ENCODE measurements at regions not wholly inside any gene's neighbourhood (a gene's known extent, or its start where the extent isn't known, plus 50 kb on each side); places are given as distances from the start of the nearest gene placed in this dataset.

DNA sequence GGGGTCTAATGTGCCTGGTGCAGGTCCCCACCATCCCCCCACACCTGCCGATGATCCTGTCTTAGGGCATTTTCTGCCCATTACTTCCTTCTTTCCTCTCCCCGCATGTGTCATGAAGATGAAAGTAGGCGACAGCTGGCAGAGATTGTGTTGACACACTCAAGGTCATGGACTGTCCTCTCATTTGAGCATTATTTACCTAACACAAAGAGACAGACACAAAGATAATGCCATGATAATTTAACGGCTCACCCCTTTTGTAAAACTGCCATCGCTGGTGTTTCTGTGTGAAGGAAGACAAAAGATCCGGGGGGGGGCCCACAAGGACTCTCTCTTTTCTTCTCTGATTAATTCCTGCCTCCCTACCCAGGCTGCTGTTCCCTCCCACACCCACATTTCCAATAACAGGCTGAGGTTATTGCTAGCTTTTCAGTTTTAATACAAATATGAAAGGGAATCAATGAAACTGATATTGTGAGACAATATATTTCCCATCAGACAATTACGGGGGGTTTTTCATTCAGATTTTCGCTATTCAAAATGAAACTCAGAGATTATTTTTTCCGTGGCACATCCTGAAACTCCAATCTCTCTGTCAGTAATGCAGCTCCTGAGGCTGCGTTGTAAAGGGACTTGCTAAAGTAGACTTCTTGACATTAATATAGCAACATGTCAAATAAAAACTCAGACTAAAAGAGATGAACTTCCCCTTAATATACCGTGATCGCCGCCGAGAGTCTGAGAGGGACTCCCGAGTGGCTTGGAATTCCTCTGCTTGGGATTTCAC lies 561.1 kb downstream of the NPHP4 start:
- Mint-ChIP-seq H3K9me3 (no peaks in the 10 kb centered on the region), H3K4me3 (no peak overlapping the region), H3K36me3 (ENCODE audit: low read depth) (no peaks in the 10 kb centered on the region), H3K4me1 (no peaks in the 10 kb centered on the region), H3K27ac (no peak overlapping the region), H3K27me3 (peaks cover 12% of the 10 kb centered on the region)
- POLR2A ChIA-PET = no interaction called here
- DNase-seq = no peak
- CTCF ChIA-PET = no interaction called here

DNA sequence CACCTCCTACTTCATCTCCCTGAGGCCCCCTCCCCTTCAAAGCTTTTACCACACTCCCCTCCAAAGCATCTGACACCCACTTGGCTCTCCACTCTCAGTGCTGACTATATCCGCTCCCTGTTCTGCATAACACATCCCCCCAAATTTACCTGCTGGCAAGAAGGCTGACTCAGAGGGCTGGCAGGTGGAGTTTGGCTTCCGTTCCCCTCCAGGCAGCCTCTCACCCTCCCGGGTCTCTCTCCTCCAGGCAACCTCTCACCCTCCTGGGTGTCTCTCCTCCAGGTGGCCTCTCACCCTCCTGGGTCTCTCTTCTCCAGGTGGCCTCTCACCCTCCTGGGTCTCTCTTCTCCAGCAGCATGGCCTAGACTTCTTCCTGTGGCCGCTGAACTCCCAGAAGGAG lies 562.1 kb downstream of the NPHP4 start:
- ChIA-PET CTCF (no interaction called here), POLR2A (no interaction called here)
- no peak for DNase-seq
- no peak overlapping the region for H3K4me3 Mint-ChIP-seq
- H3K27ac Mint-ChIP-seq = peak overlapping the region; percentile 44
- H3K4me1 Mint-ChIP-seq = no peaks in the 10 kb centered on the region
- H3K27me3 Mint-ChIP-seq = peaks cover 20% of the 10 kb centered on the region
- no peaks in the 10 kb centered on the region for H3K9me3 Mint-ChIP-seq
- H3K36me3 Mint-ChIP-seq (ENCODE audit: low read depth) = no peaks in the 10 kb centered on the region

DNA sequence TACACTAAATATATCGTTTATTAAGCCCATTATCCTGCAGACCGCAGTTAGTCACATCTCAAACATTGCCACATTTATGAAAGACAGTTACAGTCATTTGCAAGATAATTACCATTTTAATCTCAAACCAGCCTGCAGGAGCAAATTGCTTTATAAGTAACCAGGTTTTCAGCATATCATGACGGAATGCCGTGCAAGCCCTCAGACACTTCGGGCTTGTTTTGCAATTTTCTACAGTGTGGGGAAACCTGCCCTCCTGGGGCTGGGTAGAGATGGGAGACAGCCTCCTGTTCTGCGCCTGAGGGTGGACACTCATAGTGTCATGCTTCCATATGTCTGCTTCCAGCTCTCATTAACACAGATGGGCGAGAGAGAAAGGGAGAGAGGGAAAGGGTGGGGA lies 563.9 kb downstream of the NPHP4 start:
- CTCF ChIA-PET = no interaction called here

DNA sequence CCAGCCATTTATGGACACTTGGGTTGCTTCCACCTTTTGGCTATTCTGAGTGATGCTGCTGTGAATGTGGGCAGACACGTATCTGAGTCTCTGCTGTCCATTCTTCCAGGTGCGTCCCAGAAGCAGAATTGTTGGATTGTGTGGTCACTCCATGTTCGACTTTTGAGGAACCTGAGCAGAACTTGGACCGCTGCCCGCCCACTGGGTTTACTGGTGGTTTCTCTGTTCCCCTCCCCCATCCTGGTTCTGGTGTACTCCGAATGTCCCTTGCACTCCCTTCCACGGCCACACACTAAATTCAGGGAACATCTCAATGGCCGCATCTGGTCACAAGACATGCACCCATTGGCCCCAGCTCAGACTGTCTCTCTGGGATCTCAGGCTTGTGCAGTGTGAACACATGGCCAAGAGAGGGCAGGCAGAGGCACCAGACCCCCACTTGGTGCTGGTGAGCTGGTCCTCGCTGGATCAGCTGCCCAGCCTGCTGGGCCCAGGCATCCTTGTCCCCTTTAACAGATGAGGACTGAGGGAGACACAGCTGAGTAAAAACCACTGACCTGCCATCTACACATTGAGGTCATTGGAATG lies 565.1 kb downstream of the NPHP4 start:
- H3K4me1 Mint-ChIP-seq = peaks cover 17% of the 10 kb centered on the region
- peaks cover 29% of the 10 kb centered on the region for H3K27me3 Mint-ChIP-seq
- ChIA-PET POLR2A (no interaction called here), CTCF (no interaction called here)
- H3K36me3 Mint-ChIP-seq (ENCODE audit: low read depth) = no peaks in the 10 kb centered on the region
- DNase-seq = no peak
- H3K9me3 Mint-ChIP-seq = no peaks in the 10 kb centered on the region
- H3K4me3 Mint-ChIP-seq = no peak overlapping the region
- no peak overlapping the region for H3K27ac Mint-ChIP-seq

More for the DNA sequence above, 563.9 kb downstream of the NPHP4 start:
- H3K9me3 Mint-ChIP-seq = no peaks in the 10 kb centered on the region
- no peak overlapping the region for H3K27ac Mint-ChIP-seq
- H3K4me3 Mint-ChIP-seq = no peak overlapping the region
- peaks cover 5% of the 10 kb centered on the region for H3K4me1 Mint-ChIP-seq
- peaks cover 28% of the 10 kb centered on the region for H3K27me3 Mint-ChIP-seq
- no peak for DNase-seq
- H3K36me3 Mint-ChIP-seq (ENCODE audit: low read depth) = no peaks in the 10 kb centered on the region
- POLR2A ChIA-PET = no interaction called here

DNA sequence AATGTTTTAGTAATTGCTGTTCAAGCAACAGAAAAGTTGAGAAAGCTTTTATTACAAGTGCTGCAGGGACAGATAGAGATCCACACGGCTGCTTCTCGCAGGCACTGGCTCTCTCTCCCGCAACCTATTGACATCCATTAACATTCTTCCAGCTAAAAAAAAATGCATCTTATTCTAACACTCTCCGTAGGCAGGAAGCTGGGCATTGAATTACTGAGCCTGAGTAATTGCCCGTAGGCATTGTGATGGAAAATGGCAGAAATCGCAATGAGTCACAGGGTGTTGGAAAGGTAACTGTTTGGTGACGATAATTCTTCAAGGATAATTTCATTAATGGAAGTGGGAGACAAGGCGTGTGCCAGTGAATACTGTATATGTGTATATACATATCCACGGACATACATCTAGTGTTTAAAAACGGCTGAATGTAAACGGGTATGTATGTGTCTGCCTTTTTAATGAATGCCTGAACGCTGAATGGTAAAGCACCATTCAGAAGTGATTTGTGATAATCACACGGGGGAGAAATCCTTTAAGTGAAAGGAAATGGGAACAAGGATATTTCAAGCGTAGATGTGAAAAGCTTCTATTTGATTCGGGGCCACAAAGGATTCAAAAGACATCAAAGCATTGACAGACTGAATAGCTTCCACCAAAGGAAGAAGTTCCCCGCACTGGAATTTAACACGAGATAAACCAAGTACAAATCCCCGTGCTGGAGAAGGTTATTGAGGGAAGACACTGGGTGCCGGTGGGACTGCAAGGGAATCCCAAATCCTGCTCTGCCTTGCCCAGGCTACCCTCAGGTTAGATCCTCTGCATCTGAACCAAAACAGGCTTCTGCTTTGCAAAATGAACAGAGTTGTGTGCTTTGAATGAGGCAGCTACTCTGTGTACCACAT lies 567.2 kb downstream of the NPHP4 start:
- H3K27ac Mint-ChIP-seq = no peak overlapping the region
- H3K27me3 Mint-ChIP-seq = peaks cover 34% of the 10 kb centered on the region
- no peaks in the 10 kb centered on the region for H3K9me3 Mint-ChIP-seq
- H3K4me1 Mint-ChIP-seq = peaks cover 22% of the 10 kb centered on the region
- no peak for DNase-seq
- H3K4me3 Mint-ChIP-seq = no peak overlapping the region
- ChIA-PET POLR2A (no interaction called here), CTCF (no interaction called here)
- no peaks in the 10 kb centered on the region for H3K36me3 Mint-ChIP-seq (ENCODE audit: low read depth)

DNA sequence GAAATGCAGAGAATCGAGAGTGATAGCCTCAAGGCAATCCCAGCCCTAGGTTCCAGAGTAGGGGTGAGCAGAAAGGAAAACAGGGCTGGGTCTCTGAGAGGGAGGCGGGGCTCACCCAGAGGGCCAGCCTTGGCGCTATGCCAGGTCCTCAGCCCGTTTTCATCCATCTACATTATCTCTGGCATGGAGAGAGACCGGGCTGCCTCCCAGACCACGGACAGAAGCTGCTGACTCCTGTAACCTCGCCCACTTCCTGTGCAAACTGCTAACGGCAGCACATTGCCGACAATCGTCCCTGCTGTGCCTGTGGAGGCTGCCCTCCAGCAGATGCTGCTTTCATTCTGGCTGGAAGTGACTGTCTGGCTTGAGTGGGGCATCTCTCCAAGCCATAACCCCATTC lies 569.1 kb downstream of the NPHP4 start:
- peaks cover 22% of the 10 kb centered on the region for H3K4me1 Mint-ChIP-seq
- H3K27me3 Mint-ChIP-seq = peaks cover 34% of the 10 kb centered on the region
- peak overlapping the region; percentile 50 for H3K27ac Mint-ChIP-seq

DNA sequence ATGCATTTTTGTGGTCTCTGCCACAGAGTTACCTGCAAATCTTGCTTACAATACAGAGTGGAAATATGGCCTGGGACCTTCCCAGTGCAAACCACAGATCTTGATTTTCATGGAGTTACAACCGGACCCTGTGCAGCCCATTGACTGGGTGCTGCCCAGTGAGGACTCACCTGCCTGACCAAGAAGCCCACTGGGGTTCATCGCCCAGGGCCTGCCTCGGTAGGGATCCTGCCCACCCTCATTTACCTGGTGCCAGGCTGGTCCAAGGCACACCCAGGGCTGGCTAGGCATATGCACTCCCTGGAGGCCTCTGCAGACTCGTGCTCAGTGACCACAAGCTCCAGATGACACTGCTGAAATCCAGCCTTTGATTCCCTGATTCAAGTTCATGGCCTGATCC lies 572.7 kb downstream of the NPHP4 start:
- no peak for DNase-seq
- Mint-ChIP-seq H3K27me3 (peaks cover 12% of the 10 kb centered on the region), H3K9me3 (no peaks in the 10 kb centered on the region), H3K4me3 (no peak overlapping the region), H3K27ac (no peak overlapping the region), H3K4me1 (peaks cover 22% of the 10 kb centered on the region), H3K36me3 (ENCODE audit: low read depth) (no peaks in the 10 kb centered on the region)
- ChIA-PET POLR2A (no interaction called here), CTCF (no interaction called here)

More for the DNA sequence above, 569.1 kb downstream of the NPHP4 start:
- no peaks in the 10 kb centered on the region for H3K9me3 Mint-ChIP-seq
- ChIA-PET CTCF (interaction anchor here (1.3 kb wide), 1 partner anchor 11 kb away, joined by 3 read pairs; no protein-coding TSS in a partner anchor), POLR2A (no interaction called here)
- H3K36me3 Mint-ChIP-seq (ENCODE audit: low read depth) = no peaks in the 10 kb centered on the region
- peak; percentile 50 for DNase-seq
- no peak overlapping the region for H3K4me3 Mint-ChIP-seq

DNA sequence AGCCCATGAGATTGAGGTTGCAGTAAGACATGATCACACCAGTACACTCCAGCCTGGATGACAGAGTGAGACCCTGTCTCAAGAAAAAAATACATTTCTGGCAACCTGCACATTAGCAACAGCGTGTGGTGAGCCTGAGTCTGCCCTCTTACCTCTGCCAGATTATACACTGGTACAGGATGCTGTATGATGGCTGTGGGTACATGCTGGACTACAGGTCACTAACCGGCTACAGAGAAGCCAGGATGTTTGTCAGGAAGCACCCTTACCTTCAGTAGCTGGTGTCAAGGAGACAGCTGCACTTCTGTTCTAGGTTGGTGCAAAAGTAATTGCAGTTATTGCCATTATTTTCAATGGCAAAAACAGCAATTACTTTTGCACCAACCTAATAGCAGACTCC lies 575.7 kb downstream of the NPHP4 start:
- Mint-ChIP-seq H3K36me3 (ENCODE audit: low read depth) (no peaks in the 10 kb centered on the region), H3K27me3 (no peaks in the 10 kb centered on the region), H3K4me3 (no peak overlapping the region), H3K27ac (no peak overlapping the region), H3K4me1 (peaks cover under 1% of the 10 kb centered on the region), H3K9me3 (no peaks in the 10 kb centered on the region)
- ChIA-PET POLR2A (no interaction called here), CTCF (no interaction called here)
- DNase-seq = no peak

DNA sequence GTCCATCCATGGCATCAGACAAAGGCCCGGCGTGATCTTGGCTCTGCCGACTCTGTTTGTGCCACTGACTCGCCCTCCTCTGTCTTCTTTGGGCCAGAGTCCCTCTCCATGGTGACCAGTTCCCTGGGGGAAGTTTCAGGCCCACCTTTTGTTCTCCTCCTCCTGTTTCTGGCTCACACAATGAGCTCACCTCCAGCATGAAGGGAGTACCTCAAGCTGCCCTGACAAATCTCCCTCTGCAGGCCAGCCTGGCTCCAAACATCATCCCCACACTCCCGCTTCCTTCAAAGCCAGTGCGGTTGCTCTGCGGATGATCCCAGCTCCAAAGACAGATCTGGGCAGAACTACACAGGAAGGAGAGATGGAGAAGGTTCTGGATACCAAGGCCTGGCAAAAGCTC lies 576.6 kb downstream of the NPHP4 start:
- ChIA-PET POLR2A (no interaction called here), CTCF (no interaction called here)
- Mint-ChIP-seq H3K4me1 (peaks cover 4% of the 10 kb centered on the region), H3K27me3 (no peaks in the 10 kb centered on the region), H3K9me3 (no peaks in the 10 kb centered on the region), H3K4me3 (no peak overlapping the region), H3K27ac (no peak overlapping the region), H3K36me3 (ENCODE audit: low read depth) (no peaks in the 10 kb centered on the region)
- DNase-seq = no peak

DNA sequence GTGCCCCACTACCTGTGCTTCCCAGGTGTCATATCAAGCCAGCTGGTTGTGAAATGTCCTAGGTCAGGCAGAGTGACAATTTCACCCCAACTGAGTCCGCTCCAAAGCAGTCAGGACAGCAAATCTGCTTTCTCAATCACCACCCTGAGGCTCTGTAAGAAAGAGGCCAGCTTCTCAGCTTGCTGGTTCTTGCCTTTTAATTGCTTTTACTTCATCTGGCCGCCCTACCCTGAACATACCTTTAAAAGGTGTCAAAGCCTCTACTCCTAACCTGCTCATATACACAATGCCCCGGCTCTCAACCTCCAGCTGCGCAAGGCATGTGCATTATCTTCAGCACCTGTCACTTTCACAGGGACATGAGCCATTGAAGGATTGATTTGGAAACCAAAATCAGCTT lies 581.6 kb downstream of the NPHP4 start:
- peaks cover 9% of the 10 kb centered on the region for H3K9me3 Mint-ChIP-seq
- H3K36me3 Mint-ChIP-seq (ENCODE audit: low read depth) = no peaks in the 10 kb centered on the region
- POLR2A ChIA-PET = no interaction called here
- H3K4me3 Mint-ChIP-seq = no peak overlapping the region
- DNase-seq = no peak
- no peaks in the 10 kb centered on the region for H3K27me3 Mint-ChIP-seq
- CTCF ChIA-PET = no interaction called here
- H3K4me1 Mint-ChIP-seq = peaks cover 4% of the 10 kb centered on the region
- no peak overlapping the region for H3K27ac Mint-ChIP-seq

DNA sequence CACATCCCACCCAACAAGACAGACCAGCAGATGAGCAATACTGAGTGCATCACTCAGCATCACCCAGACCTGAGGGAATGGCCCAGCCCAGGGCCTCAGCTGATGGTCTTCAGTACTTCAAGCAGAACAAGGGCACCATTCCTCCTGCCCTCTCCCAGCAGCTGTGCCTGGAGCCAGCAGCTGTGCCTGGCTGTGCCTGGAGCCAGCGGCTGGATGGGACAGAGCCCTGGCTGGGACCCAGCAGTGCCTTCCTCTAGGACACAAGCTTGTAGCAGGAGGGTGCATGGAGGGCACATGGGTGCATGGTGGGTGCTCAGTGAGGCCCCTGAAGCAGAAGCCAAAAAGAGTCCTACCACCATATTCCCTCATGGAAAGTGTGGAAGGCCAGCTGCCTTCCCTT lies 583.8 kb downstream of the NPHP4 start:
- no peak overlapping the region for H3K27ac Mint-ChIP-seq
- ChIA-PET POLR2A (no interaction called here), CTCF (no interaction called here)
- no peaks in the 10 kb centered on the region for H3K36me3 Mint-ChIP-seq (ENCODE audit: low read depth)
- peaks cover 4% of the 10 kb centered on the region for H3K4me1 Mint-ChIP-seq
- H3K27me3 Mint-ChIP-seq = no peaks in the 10 kb centered on the region
- DNase-seq = no peak
- peaks cover 9% of the 10 kb centered on the region for H3K9me3 Mint-ChIP-seq
- H3K4me3 Mint-ChIP-seq = no peak overlapping the region

DNA sequence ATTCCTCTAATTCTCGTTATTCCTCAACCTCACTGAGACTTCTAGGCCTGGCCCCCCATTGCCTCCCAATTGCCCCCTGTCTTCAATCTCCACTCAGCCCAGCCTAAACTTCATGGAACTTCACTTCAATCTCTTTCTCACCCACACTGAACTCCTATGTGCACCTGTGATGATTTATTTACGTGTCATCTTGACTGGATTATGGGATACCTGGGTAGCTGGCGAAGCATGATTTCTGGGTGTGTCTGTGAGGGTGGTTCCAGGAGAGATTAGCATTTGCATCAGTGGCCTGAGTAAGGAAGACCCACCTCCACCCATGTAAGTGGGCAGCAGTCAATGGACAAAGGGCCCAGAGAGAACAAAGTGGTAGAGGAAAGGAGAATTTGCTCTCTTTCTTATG lies 587.0 kb downstream of the NPHP4 start:
- Mint-ChIP-seq H3K4me3 (no peak overlapping the region), H3K9me3 (peaks cover 9% of the 10 kb centered on the region), H3K27me3 (no peaks in the 10 kb centered on the region), H3K4me1 (no peaks in the 10 kb centered on the region), H3K36me3 (ENCODE audit: low read depth) (no peaks in the 10 kb centered on the region), H3K27ac (no peak overlapping the region)
- ChIA-PET CTCF (no interaction called here), POLR2A (no interaction called here)
- no peak for DNase-seq

DNA sequence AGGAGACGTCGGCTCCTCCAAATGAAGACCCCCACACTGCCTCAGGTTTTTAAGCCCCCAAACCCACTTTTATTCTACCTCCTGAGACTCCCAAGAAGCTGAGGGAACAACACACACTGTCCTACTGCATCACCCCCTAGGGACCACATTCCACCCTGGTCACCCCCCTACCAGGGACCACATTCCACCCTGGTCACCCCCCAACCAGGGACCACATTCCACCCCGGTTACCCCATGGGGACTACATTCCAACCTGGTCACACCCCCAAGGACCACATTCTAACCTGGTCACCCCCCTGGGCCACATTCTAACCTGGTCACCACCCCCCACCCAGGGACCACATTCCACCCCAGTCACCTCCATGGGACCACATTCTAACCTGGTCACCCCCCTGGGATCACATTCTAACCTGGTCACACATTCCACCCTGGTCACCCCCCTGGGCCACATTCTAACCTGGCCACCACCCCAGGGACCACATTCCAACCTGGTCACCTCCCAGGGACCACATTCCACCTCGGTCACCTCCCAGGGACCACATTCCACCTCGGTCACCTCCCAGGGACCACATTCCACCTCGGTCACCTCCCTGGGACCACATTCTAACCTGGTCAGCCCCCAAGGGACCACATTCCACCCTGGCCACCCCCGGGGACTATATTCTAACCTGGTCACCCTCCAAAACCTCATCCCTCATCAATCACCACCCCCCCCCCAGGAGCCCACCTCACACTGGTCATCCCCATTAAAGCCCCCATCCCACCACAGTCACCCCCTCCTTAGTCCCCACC lies 587.6 kb downstream of the NPHP4 start:
- ChIA-PET CTCF (no interaction called here), POLR2A (no interaction called here)
- Mint-ChIP-seq H3K4me1 (peaks cover 2% of the 10 kb centered on the region), H3K9me3 (peaks cover 12% of the 10 kb centered on the region), H3K27me3 (no peaks in the 10 kb centered on the region), H3K4me3 (no peak overlapping the region), H3K36me3 (ENCODE audit: low read depth) (no peaks in the 10 kb centered on the region), H3K27ac (no peak overlapping the region)
- DNase-seq = no peak
